ENCODE measurements at regions not wholly inside any gene's neighbourhood (a gene's known extent, or its start where the extent isn't known, plus 50 kb on each side); places are given as distances from the start of the nearest gene placed in this dataset.
A peak's percentile ranks its signal among the peaks of the same experiment; 100 is the strongest.

DNA sequence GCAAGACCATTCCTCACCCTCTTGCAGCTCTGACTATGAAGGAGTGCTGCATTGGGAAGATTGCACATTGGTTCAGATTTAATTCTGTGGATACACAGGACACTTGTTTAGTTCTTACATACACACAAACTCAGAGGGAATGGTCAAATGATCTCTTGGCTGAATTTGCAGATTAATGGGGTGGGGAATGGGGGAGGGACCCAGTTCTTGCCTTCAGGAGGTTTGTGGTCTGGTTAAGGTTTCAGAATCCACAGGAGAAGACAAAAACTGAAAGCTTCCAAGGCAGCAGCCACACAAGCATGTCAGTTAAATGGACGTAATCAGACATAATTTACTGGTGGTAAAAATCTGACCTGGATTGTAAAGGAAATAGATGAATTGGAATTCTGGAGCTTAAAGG lies 257.1 kb upstream of the ROPN1 start:
- DNase-seq, result no peak

GRCh38 chr3:124250053-124250452 lies 258.1 kb upstream of the ROPN1 start:
- DNase-seq, result no peak

DNA sequence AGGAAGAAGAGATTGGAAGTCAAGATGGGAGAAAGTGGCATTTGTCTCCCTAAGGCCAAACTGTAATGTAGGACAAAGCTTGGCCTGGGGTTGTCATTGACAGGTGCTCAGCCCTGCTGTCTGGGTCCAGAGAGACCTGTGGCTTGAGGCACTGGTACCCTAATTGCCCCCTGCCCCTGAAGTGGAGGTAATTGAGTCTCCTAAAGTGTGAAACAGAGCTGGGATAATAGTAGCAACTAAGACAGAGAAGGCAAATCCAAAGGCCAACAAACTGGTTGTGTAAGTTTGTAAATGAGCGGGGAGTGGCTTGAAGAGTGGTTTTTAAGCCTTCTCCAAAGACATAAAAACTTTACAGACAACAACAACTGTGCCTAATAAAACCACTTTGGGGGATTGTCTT lies 264.2 kb upstream of the ROPN1 start:
- no peak for DNase-seq

DNA sequence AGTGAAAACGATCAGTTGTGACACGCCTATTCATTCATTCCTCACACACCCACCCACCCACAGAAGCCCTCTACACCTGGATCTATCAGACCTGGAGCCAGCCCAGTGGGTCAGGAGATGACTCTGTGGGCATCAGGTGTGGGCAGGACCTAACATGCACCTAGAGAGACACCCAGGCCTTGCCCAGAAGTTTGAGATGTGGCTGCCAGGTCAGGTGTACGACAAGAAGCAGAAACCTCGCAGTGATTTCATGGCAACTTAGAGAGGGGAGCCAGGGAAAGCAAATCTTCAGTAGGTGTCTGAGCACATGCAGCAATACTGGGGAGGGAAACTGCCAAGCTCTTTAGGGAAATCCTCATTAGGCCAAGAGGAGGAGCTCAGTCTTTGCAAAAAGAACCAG lies 264.7 kb upstream of the ROPN1 start:
- no peak for DNase-seq

DNA sequence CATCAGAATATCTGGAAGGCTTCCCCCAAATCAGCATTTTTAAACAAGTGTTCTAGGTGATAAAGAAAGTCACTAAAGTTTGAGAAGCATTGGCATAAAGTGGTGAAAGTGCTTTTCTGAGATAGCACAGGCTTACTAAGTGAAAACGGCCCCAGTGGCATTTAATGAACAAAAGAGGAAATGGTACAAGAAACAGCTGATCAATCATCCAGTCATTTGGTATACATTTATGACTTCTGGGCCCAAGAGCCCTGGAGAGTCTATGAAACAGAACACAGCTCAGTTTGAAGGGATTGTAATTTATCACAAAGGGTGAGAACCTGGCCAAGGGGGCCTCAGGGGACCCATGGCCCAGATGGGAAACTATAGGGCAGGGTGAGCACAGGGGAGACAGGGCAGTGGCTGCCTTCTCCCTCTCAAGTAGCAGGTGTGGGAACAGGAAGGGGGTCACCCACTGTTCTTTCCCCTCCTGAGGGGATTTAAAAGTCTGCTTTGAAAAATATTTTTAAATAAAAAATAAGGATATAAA lies 265.5 kb upstream of the ROPN1 start:
- no peak for DNase-seq

GRCh38 chr3:124258057-124258500 lies 266.2 kb upstream of the ROPN1 start:
- no peak for DNase-seq

- no peak for DNase-seq
Observed at GRCh38 chr3:124260206-124260915, 268.4 kb upstream of the ROPN1 start.

DNA sequence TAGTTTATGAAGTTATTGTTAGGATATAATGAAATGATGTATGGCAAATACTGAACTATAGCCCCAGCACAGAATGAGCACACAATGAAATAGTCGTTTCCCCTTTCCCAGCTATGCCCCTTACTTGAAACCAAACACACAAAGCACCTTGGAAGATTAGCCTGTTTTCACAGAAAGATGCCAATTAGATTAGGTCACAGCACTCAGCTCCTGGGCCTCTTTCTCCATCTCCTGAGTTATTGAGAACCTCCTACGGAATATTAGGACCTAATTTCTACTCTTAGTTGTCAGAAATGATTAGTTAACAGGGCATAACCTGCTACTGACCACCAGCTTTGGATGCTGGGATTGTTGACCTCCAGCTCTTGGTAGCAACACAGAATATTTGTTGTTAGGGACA lies 269.4 kb upstream of the ROPN1 start:
- DNase-seq, result no peak

GRCh38 chr3:124263168-124263567 lies 271.2 kb upstream of the ROPN1 start:
- DNase-seq, result no peak

DNA sequence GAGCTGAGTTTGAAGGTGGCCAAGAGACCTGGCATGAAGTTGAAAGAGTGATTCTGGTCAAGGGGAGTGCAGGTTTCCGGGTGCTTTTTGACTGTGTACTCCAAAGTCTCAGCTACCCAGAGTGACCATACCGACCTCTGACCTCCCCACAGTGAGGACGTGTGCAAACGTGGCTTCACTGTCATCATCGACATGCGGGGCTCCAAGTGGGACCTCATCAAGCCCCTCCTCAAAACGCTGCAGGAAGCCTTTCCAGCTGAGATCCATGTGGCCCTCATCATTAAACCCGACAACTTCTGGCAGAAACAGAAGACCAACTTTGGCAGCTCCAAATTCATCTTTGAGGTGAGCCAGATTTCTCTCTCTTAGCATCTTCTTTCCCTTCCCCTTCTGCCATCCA lies 272.4 kb upstream of the ROPN1 start:
- DNase-seq, result no peak

GRCh38 chr3:124266487-124266886 lies 274.6 kb upstream of the ROPN1 start:
- DNase-seq, result peak; percentile 98

DNA sequence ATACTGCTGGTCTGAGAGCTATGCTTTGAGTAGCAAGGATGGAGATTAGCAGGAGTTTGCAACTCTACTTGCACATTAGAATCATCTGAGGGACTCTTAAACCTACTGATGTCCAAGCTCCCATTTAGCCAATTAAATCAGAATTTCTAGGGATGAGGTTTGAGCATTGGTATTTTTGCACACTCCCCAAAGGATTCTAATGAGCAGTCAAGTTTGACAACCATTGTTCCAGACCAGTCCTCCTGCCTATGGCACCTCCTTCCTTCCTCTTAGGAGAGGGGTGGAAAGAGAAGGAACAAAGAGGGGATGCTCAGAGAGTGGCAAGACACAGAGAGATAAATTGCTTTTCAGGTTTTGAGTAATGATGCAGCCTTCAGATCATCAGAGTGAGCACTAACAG lies 275.5 kb upstream of the ROPN1 start:
- DNase-seq, result no peak

DNA sequence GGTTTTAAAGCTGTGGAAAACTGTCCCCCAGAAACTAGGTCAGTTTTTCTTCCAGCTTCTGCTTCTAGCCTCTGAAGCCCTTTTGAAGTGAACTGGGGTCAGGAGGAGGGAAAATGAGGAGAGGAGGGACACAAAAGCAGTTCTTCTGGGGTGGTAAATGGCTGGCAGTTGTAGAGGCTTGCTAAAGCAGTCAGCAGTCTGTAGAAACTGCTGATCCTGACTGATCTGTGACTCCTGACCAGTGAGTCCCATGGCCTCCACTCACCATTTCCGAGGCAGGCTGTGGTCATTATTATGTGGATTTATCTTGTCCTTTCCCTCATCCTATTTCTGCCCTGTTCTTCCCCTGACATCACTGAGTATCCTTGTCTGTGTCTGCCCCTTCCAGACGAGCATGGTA lies 276.4 kb upstream of the ROPN1 start:
- DNase-seq, result no peak

DNA sequence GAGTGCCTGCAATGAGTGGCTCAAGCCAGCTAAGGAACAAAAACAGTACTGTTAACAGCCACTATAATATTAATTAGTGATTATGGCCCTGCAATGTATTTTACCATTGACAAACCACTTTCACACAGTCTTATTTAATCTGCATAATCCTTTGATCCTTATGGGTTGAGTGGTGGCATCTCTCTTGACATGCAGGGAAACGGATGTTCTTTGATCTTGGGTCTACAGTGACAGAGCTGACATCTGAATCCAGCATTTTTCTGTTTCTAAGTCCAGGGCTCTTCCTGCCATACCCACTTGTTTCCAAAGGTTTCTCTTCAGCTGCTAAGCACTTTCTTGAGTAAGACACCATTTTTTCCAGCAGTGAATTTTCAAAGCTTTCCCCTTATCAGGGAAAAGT lies 277.7 kb upstream of the ROPN1 start:
- DNase-seq, result no peak

- DNase-seq, result no peak
Observed at GRCh38 chr3:124272605-124273151, 280.8 kb upstream of the ROPN1 start.

DNA sequence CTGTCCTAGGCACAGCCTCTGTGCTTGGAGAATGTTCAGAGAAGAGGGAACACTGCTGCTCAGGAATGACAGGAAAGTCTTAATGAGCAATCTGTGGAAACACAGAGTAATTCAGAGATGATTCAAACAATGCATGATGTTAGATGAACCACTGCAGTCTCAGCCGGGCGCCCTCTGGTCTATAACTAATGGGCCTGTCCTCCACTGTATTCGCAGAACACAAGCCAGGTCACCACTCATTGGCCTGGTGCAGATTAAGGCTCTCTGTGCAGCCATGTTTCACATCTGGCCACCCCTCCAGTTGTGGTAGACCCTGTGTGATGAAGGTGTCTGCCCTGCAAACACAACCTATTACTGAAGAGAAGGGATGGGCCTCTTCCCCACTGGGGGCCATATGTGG lies 281.7 kb upstream of the ROPN1 start:
- DNase-seq, result no peak

- DNase-seq, result no peak
Observed at GRCh38 chr3:124274051-124274450, 282.1 kb upstream of the ROPN1 start.

DNA sequence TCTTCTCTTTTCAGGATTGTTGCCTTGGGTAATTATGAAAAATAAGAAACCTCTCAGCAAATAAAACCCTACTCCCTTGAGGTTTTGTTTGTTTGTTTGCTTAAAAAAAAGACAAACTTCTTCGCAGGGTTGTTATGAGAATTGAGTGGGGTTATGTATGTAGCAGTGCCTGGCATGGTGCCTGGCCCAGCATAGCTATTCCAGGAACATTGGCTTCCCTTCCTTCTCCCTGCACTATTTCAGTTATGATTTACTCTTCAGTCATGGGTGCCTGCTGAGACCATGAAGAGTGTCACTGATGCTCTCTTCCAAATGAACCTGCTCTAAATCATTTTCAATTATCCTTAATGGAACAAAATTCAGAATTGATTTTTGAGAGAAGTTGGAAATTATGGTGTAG lies 283.5 kb upstream of the ROPN1 start:
- no peak for DNase-seq

- no peak for DNase-seq
Observed at GRCh38 chr3:124276133-124276532, 284.2 kb upstream of the ROPN1 start.

GRCh38 chr3:124276539-124277143 lies 284.7 kb upstream of the ROPN1 start:
- no peak for DNase-seq

DNA sequence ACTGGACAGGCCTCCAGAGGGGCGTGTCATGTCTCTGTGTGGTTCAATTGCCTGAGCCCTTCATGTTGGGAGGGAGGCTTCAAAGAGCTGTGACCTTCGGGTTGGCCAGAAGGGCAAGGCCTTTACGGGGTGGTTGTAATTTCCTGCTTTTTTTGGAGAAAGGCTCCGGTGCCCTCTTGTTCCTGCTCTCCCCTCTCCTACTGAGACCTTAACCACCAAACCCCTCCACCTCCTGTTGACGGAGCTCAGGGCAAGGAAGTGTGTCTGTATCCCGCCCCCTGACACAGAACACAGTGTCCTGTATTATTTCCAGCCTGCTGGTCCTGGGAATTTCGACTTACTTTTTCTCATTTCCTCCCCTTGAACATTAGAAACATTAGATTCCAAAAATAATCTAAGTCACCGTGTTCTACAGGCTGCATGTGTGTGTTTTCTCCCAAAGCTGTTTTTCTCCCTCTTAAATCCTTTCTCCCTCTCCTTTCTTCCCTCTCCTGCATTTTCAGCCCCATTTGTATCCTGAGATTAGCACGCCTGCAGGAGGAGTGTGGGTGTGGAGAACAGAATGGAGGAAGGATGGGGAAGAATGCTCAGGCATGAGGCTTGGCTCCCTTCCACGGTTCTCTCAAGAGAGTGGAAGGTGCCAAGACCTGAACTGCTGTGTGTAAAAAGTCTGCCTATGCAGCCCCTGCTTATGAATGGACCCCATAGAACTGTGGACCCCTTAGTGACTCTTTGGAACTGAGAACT lies 285.4 kb upstream of the ROPN1 start:
- no peak for DNase-seq

DNA sequence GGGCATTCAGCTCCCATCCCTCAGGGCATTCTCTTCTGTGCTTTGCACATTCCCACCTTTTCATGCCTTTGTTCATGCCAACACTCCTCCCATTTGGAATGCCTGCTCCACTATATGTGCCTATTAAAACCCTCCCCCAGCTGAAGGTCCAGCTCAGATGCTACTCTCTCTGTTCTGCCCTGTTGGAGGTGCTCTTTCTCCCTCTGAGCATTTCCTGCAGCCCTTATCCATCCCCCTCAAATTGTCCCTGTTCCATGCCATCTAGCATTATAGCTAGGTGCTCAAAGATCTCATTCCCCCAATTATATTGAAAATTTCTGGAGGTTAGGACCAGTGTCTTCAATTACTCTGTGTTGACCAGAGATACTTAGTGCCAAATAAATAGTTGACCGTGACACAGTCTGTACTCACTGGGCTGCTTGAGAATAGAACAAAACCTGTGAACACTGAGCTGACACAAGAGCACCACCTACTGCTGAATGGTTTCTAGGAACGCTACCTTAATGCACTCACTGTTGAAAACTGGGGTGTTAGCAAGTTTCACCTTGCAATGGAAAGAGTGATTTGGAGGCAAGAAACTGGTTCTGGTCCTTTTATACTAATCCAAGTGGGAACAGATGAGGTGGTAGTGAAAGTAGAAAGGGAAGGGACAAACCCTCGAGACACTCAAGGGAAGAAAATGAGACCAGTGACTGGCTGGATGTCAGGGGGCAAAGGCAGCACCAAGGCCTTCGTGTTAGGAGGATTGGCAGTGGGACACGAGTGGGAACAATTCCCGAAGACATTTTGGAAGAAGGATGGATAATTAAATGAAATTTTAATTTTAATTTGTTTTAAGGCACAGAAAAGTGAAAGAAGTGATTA lies 289.8 kb upstream of the ROPN1 start:
- peak; percentile 20 for DNase-seq
